Renal pelvis (tissue), 1 donor: ENCODE measurements at regions not wholly inside any gene's neighbourhood (a gene's known extent, or its start where the extent isn't known, plus 50 kb on each side); places are given as distances from the start of the nearest gene placed in this dataset.

Experiments
- DNase-seq: peaks from one replicate; pipeline ENCODE4 v3.0.0-alpha.2; 2013

- DNase-seq, result no peak
Measured at GRCh38 chr21:35692311-35692710, 368.0 kb downstream of the SETD4 start.

- no peak for DNase-seq
Measured at GRCh38 chr21:35690436-35690835, 369.9 kb downstream of the SETD4 start.

- no peak for DNase-seq
Measured at GRCh38 chr21:35686156-35686555, 374.2 kb downstream of the SETD4 start.

DNA sequence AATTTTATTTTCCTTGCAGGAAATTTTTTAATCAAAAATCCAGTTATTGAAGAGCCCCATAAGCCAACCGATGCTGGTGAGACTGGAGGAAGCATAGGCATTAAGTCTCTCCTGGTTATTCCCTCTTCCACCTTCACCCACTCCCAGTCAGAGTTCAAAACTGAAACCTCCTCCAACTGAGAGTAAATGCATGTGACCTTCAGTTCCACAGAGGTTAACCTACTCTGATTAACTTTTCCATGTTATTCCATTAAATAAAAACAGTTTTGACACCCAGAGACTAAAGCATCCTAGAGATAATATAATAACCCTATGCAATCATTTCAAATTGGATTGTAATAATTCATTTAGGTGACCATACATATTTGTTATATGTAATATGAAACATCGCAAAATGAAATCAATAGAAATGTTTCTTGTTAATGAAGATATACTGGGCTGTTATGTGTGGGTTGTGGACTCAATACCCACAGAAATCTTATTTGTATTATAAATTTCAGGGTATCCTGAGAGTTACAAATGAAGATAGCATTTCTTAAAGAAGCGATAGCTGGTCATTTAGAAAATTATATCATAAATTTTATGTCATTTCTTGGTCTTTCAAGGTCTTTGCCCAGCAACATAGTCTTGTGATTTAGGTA lies 376.5 kb downstream of the SETD4 start:
- no peak for DNase-seq

GRCh38 chr21:35682904-35683549 lies 377.3 kb downstream of the SETD4 start:
- DNase-seq, result no peak

- no peak for DNase-seq
Measured at GRCh38 chr21:35681946-35682345, 378.4 kb downstream of the SETD4 start.

- DNase-seq, result no peak
Measured at GRCh38 chr21:35679076-35679475, 381.2 kb downstream of the SETD4 start.

GRCh38 chr21:35678393-35678792 lies 381.9 kb downstream of the SETD4 start:
- DNase-seq, result no peak

- no peak for DNase-seq
Measured at GRCh38 chr21:35677298-35677841, 383.0 kb downstream of the SETD4 start.

- DNase-seq, result no peak
Measured at GRCh38 chr21:35674895-35675470, 385.3 kb downstream of the SETD4 start.

GRCh38 chr21:35674091-35674671 lies 386.1 kb downstream of the SETD4 start:
- DNase-seq, result no peak

- DNase-seq, result no peak
Measured at GRCh38 chr21:35672313-35672712, 388.0 kb downstream of the SETD4 start.

DNA sequence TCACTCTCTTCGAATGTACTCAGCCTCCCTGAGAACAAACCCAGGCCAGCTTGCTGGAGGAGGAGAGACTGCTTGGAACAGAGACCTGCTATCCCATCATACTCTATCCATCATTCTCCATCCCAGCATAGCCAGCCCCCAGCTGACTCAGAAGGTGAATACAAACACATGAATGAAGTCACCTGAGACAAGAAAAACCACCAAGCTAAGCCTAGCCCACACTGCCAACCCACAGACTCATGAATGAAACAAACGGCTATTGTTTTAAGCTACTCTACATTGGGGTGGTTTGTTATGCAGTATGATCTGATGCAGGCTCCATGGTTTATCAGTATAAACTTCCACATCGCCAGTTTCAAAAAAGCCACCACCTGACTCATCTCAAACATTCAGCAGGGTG lies 395.6 kb downstream of the SETD4 start:
- no peak for DNase-seq

GRCh38 chr21:35663856-35664606 lies 396.3 kb downstream of the SETD4 start:
- DNase-seq, result no peak

- DNase-seq, result no peak
Measured at GRCh38 chr21:35658242-35658641, 402.1 kb downstream of the SETD4 start.

- no peak for DNase-seq
Measured at GRCh38 chr21:35652872-35653271, 407.5 kb downstream of the SETD4 start.

DNA sequence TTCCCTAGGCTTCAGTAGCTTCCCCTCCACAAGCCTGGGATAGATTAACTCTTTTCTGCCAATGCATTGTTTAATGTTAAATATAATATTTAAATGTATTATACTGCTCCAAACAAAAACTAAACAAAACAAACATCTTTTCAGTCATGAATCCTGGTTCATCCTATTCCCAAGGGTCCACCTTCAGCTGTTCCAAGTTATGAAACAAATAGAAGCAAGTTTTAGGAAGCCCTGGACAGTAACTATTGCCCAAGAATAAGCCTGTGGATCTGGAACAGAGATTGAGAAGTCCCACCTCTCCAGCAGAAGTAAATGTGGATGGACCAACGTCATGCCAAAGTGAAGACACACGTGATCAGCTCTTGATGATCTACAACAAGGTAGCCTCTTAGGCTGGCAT lies 408.1 kb downstream of the SETD4 start:
- no peak for DNase-seq

GRCh38 chr21:35651196-35651595 lies 409.1 kb downstream of the SETD4 start:
- no peak for DNase-seq

DNA sequence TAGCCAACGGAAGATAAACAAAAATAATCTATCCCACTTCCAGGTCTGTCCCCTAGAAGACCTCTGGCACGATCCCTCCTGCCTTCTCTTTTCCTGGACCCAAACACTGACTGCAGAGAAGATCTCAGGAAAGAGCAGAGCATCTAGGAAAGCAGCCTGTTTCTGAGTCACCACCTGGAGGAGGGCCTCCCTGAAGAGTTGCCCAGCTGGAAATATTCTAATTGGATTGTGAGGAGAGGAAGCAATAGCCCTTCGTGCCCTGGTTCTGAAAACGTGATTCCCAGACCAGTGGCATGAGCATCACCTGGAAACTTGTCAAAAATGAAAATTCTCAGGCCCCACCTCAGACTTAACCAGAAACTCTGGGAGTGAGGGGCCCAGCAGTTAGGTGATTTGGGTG lies 411.1 kb downstream of the SETD4 start:
- no peak for DNase-seq

DNA sequence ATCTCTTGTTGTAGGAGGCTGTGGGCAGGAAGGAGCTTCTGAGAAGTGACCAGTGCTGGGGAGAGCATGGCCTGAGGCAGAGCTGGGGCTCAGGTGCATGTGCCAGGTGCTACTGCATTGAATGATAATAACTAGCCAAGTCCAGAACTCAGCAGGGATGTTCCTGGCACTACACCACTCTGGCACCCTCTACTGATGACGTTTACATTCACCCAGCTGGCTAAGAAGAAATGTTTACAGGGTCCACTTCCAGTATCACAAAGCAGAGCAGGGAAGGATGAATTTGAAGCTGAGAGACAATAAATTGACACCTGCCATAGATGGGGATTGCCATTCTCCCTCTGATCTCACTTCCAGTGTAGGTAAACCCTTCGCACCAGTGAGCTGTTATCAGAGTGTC lies 411.8 kb downstream of the SETD4 start:
- DNase-seq, result no peak

DNA sequence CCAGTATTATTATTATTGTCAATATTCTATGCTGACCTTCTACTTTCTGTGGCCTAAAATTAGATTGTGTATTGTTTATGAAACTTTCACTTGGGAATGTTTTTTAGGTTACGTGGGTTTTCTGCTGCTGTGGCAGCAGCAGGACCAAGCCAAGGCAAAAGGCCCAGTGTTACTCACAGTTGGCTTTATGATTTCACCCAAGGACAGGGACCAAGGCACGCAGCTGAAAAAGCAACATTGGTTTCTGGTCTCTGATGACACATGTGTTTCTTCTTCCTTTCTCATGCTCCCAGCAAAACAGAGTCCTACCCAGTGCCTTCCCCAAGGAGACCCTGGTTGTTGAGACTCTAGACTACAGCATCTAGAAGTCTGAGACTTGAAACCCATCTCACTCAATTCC lies 413.7 kb downstream of the SETD4 start:
- no peak for DNase-seq

- DNase-seq, result no peak
Measured at GRCh38 chr21:35645991-35646390, 414.3 kb downstream of the SETD4 start.
